Kidney epithelial cell (primary cell): ENCODE measurements at regions not wholly inside any gene's neighbourhood (a gene's known extent, or its start where the extent isn't known, plus 50 kb on each side); places are given as distances from the start of the nearest gene placed in this dataset.
"Not testable (repeated sequence)": the region's sequence is repeated elsewhere in the genome, so short reads cannot be mapped to it uniquely, and the experiment has no call there.

Experiments
- DNase-seq: peaks from one replicate; pipeline ENCODE4 v3.0.0-alpha.2; 2010; ENCODE audit warnings: low read depth
- H3K27me3 ChIP-seq: 2 replicates; pipeline ENCODE4 v1.6.0; 2011; ENCODE audit warnings: low read length; ENCODE audit not compliant: control insufficient read depth, insufficient read depth
- H3K36me3 ChIP-seq: 2 replicates; pipeline ENCODE4 v1.5.1; 2011; ENCODE audit warnings: low read length; ENCODE audit not compliant: control insufficient read depth, insufficient read depth
- H3K4me3 ChIP-seq: 2 replicates; pipeline ENCODE4 v1.5.1; 2011; ENCODE audit warnings: low read depth, mild to moderate bottlenecking, control low read depth, low read length
- TF ChIP-seq, protein P1 (sequence below): IDR thresholded peaks from 2 replicates; pipeline ENCODE4 v1.5.1; 2011; ENCODE audit warnings: mild to moderate bottlenecking, moderate library complexity, low read length, control low read depth, inconsistent platforms; ENCODE audit not compliant: insufficient read depth, poor library complexity, severe bottlenecking

DNA sequence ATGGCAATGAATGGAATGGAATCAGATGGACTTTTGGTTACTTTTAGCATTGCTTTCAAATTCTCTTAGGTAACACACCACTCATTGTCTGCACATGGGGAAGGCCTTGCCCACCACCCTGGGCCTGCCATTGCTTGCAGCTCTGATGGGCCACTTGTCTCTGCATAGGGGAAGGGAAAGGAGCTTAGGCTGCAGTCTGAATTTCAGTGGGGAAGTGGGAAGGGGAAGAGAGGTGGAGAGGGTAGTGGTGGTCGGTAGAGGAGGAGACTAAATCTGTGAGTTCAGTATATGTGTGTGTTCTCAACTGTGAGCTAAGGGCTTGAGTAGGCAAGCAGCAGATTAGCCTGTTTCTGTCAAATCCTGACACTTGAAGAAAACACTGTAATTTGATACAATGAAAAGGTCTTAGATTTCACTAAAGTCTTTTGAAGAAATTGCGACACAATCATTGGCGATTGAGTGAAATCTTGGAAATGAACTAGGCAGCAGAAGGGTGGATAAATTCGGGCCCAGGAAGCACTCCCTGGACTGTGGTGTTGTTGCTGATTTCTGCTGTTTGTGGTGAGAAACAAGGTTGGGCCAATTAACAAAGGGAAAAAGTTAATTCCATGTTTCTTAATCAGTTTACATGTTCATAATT lies 80.6 kb downstream of the OTOR start:
- DNase-seq = no peak
- no peak overlapping the region for H3K4me3 ChIP-seq
- TF ChIP-seq, protein P1, sequence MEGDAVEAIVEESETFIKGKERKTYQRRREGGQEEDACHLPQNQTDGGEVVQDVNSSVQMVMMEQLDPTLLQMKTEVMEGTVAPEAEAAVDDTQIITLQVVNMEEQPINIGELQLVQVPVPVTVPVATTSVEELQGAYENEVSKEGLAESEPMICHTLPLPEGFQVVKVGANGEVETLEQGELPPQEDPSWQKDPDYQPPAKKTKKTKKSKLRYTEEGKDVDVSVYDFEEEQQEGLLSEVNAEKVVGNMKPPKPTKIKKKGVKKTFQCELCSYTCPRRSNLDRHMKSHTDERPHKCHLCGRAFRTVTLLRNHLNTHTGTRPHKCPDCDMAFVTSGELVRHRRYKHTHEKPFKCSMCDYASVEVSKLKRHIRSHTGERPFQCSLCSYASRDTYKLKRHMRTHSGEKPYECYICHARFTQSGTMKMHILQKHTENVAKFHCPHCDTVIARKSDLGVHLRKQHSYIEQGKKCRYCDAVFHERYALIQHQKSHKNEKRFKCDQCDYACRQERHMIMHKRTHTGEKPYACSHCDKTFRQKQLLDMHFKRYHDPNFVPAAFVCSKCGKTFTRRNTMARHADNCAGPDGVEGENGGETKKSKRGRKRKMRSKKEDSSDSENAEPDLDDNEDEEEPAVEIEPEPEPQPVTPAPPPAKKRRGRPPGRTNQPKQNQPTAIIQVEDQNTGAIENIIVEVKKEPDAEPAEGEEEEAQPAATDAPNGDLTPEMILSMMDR = no peak
- H3K27me3 ChIP-seq = no peaks in the 10 kb centered on the region
- no peaks in the 10 kb centered on the region for H3K36me3 ChIP-seq

DNA sequence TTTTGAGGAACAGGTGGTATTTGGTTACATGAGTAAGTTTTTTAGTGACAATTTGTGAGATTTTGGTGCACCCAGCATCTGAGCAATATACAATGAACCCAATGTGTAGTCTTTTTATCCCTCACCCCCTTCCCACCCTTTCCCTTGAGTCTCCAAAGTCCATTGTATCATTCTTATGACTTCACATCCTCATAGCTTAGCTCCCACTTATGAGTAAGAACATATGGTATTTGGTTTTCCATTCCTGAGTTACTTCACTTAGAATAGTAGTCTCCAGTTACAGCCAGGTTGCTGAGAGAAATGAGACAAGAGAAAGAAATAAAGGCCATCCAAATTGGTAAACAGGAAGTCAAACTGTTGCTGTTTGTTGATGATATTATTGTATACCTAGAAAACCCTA lies 87.5 kb downstream of the OTOR start:
- not testable (repeated sequence) for H3K36me3 ChIP-seq, H3K4me3 ChIP-seq, H3K27me3 ChIP-seq
- DNase-seq = peak; percentile 5

DNA sequence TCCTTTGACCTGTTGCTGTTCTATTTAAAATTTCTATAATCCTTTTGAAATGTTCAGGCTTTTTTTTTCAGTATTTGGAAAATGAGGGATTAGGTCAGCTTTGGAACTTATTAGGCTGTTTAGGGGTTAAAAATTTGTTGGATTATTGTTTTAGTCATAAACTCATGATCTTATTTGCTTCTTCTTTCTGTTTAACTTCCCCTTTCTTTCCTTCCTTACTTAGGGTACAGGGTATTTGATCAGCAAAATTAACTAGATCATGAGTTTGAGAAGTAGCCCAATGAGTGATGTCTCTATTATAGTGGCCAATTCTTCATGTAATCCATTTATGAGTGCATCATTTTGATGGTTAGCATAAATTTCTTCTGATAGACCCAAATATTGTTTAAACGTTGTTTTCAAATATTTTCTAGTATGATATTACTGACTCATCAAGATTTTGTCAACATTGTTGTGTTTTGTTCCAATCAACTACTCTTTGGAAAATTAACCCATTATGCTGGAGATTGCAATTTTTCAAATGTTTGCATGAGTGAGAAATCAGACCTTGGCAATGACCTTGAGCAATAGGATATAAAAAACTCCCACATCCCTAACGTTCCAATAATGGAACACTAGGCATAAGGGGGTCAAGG lies 94.4 kb downstream of the OTOR start:
- H3K4me3 ChIP-seq = no peak overlapping the region
- TF ChIP-seq, protein P1 = no peak
- DNase-seq = no peak
- no peaks in the 10 kb centered on the region for H3K36me3 ChIP-seq
- H3K27me3 ChIP-seq = no peaks in the 10 kb centered on the region

DNA sequence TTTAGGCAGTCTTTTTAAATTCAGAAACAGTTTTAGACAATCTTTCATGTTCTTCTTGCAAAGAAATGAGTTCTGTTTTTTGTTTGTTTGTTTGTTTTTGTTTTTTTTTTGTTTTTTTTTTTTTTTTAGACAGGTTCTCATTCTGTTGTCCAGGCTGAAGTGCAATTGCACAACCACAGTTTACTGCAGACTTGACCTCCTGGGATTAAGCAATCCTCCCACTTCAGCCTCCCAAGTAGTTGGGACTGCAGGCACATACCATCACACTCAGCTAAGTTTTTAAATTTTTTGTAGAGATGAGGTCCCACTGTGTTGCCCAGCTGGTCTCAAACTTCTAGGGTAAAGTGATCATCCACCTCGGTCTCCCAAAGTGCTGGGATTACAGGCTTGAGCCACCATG lies 96.2 kb downstream of the OTOR start:
- TF ChIP-seq, protein P1 = no peak
- no peaks in the 10 kb centered on the region for H3K27me3 ChIP-seq
- H3K36me3 ChIP-seq = no peaks in the 10 kb centered on the region
- no peak overlapping the region for H3K4me3 ChIP-seq
- no peak for DNase-seq

DNA sequence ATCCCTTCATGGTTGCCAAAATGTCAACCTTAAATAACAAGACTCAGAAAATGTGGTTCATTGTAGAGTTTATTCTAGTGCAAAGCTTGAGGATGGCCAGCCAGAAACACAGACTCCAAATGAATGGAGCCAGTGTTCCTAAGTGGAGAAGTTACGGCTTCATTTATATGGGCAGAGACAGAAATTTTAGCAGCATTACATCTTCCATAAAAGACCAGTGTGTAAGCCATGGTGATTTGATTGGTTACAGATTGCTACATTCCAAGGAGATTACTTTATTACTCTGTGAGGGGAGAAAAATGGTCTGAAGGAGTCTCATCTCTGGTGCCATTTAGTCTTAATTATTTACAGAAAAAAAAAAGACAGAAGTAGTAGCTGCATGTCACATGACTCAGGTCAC lies 97.8 kb downstream of the OTOR start:
- no peaks in the 10 kb centered on the region for H3K36me3 ChIP-seq
- DNase-seq = peak; percentile 26
- TF ChIP-seq, protein P1 = no peak
- no peaks in the 10 kb centered on the region for H3K27me3 ChIP-seq
- H3K4me3 ChIP-seq = no peak overlapping the region

DNA sequence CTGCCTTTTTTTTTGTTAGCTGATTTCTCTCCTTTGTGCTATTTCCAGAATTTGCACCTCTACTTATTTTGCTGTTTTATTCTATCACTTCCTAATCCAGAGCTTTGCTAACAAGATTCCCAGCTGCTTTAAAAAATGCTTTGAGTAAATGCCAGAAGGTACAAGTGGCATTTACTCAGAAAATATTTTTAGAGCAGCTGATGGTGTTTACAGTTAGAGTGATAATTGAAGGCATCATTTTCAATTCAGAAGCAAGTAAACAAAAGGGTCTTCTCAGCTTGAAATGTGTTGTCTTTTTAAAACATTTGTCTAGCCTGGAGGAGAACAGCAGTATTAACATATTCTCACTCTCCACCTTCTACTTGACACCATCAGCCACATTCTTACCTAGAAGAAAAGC lies 99.9 kb downstream of the OTOR start:
- H3K4me3 ChIP-seq = no peak overlapping the region
- H3K27me3 ChIP-seq = no peaks in the 10 kb centered on the region
- no peaks in the 10 kb centered on the region for H3K36me3 ChIP-seq
- TF ChIP-seq, protein P1 = no peak
- DNase-seq = no peak
